ENCODE measurements at regions not wholly inside any gene's neighbourhood (a gene's known extent, or its start where the extent isn't known, plus 50 kb on each side); places are given as distances from the start of the nearest gene placed in this dataset.

GRCh38 chr6:80403365-80403764 lies 296.9 kb downstream of the BCKDHB start:
- TF ChIP-seq CTCF (IDR thresholded peaks at IDR 0.05) = no peak
- intact Hi-C loops (cut with DNase I) = no loop called here
- H3K4me1 ChIP-seq = no peaks in the 10 kb centered on the region
- H3K4me3 ChIP-seq = no peak overlapping the region
- no peaks in the 10 kb centered on the region for H3K27me3 ChIP-seq
- DNase-seq (no peak), ATAC-seq (no peak)
- H3K36me3 ChIP-seq = no peaks in the 10 kb centered on the region
- 92 to 93% methylated on average over 1 of the region's 1 CpG for WGBS, 2 donors
- no peak overlapping the region for H3K27ac ChIP-seq
- peaks cover 0 to 61% (median 8%) of the 10 kb centered on the region in 11 donors for H3K9me3 ChIP-seq

GRCh38 chr6:80402266-80402665 lies 295.8 kb downstream of the BCKDHB start:
- H3K4me1 ChIP-seq = no peaks in the 10 kb centered on the region
- 85 to 90% methylated on average over 2 of the region's 2 CpGs for WGBS, 2 donors
- no peaks in the 10 kb centered on the region for H3K27me3 ChIP-seq
- H3K4me3 ChIP-seq = no peak overlapping the region
- DNase-seq (no peak), ATAC-seq (no peak)
- peaks cover 0 to 60% (median 7%) of the 10 kb centered on the region in 11 donors for H3K9me3 ChIP-seq
- H3K27ac ChIP-seq = no peak overlapping the region
- intact Hi-C loops (cut with DNase I) = no loop called here
- TF ChIP-seq CTCF (IDR thresholded peaks at IDR 0.05) = no peak
- no peaks in the 10 kb centered on the region for H3K36me3 ChIP-seq
